ENCODE measurements at regions not wholly inside any gene's neighbourhood (a gene's known extent, or its start where the extent isn't known, plus 50 kb on each side); places are given as distances from the start of the nearest gene placed in this dataset.
"Not testable (repeated sequence)": the region's sequence is repeated elsewhere in the genome, so short reads cannot be mapped to it uniquely, and the experiment has no call there.

DNA sequence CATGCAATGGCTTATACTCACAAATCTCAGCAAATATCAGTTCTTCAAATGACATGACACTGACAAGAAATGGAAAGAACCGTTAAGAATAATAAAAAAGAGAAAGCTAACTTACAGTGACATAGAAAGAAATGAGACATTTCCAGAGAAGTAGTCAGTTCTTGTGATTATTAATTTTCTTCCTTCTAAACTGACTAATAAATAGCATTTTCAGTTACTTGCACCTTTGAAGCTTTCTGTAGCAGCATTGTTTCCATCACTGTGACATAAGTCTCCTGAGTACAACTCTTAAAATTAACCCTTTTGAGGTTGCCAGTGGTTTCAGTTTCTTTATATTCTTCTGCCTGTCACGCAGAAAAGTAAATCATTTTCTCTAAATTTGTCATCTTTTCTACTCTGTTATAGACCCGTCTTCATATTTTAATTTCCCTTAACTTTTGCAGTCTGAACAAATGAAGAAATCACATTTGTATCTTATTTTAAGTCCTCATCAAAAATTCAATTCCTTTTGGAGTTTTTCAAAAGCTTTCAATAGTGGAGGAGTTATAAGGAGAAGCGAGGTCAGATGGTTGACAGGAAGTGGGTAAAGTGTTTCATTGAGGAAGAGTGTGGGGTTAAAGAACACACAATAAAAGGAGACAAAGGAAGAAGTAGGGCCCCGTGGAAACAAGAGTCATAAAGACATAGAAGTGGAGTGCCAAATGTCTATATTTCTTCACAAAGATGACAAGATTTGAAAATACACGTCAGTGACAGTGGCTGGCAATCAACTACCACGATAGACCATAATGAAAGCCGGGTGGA lies 57.9 kb upstream of the S1PR1 start:
- H3K27me3 ChIP-seq, result no peaks in the 10 kb centered on the region
- H3K4me3 ChIP-seq, result no peak overlapping the region
- H3K9me3 ChIP-seq, result no peaks in the 10 kb centered on the region
- ATAC-seq (no peak), DNase-seq (no peak)
- in situ Hi-C loops (cut with MboI; ENCODE audit: low sequenced_read_pairs in 4 of 4) (no loop called here), intact Hi-C loops (cut with DNase I; ENCODE audit: low total_unique reads) (no loop called here)
- H3K36me3 ChIP-seq, result no peaks in the 10 kb centered on the region
- TF ChIP-seq, protein P1, sequence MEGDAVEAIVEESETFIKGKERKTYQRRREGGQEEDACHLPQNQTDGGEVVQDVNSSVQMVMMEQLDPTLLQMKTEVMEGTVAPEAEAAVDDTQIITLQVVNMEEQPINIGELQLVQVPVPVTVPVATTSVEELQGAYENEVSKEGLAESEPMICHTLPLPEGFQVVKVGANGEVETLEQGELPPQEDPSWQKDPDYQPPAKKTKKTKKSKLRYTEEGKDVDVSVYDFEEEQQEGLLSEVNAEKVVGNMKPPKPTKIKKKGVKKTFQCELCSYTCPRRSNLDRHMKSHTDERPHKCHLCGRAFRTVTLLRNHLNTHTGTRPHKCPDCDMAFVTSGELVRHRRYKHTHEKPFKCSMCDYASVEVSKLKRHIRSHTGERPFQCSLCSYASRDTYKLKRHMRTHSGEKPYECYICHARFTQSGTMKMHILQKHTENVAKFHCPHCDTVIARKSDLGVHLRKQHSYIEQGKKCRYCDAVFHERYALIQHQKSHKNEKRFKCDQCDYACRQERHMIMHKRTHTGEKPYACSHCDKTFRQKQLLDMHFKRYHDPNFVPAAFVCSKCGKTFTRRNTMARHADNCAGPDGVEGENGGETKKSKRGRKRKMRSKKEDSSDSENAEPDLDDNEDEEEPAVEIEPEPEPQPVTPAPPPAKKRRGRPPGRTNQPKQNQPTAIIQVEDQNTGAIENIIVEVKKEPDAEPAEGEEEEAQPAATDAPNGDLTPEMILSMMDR (IDR thresholded peaks at IDR 0.05 in 4 of 5, conservative IDR thresholded peaks at IDR 0.05 in 1 of 5), result no peak
- TF ChIP-seq POLR2A (IDR thresholded peaks at IDR 0.05), result no peak
- H3K27ac ChIP-seq, result peak overlapping the region in 1 of 4 donors; percentile 29
- H3K4me1 ChIP-seq, result peaks cover 0 to 4% of the 10 kb centered on the region in 2 donors

DNA sequence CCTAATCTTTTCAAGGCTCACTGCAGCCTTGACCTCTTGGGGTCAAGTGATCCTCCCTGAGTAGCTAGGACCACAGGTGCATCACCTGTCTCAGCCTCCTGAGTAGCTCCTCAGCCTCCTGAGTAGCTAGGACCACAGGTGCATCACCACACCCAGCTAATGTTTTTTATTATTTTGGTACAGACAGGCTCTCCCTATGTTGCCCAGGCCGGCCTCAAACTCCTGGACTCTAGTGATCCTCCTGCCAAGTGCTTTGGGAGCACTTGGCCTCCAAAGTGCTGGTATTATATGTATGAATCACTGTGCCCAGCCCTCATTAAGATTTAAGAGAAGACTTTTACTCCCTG lies 58.5 kb upstream of the S1PR1 start:
- TF ChIP-seq, protein P1 (IDR thresholded peaks at IDR 0.05 in 4 of 5, conservative IDR thresholded peaks at IDR 0.05 in 1 of 5), result no peak
- TF ChIP-seq POLR2A (IDR thresholded peaks at IDR 0.05), result no peak
- H3K36me3 ChIP-seq, result no peaks in the 10 kb centered on the region
- no peak overlapping the region for H3K27ac ChIP-seq
- no peak overlapping the region for H3K4me3 ChIP-seq
- in situ Hi-C loops (cut with MboI; ENCODE audit: low sequenced_read_pairs in 4 of 4) (no loop called here), intact Hi-C loops (cut with DNase I; ENCODE audit: low total_unique reads) (no loop called here)
- H3K9me3 ChIP-seq, result no peaks in the 10 kb centered on the region
- no peaks in the 10 kb centered on the region for H3K27me3 ChIP-seq
- DNase-seq (no peak), ATAC-seq (no peak)
- peaks cover 0 to 4% of the 10 kb centered on the region in 2 donors for H3K4me1 ChIP-seq

DNA sequence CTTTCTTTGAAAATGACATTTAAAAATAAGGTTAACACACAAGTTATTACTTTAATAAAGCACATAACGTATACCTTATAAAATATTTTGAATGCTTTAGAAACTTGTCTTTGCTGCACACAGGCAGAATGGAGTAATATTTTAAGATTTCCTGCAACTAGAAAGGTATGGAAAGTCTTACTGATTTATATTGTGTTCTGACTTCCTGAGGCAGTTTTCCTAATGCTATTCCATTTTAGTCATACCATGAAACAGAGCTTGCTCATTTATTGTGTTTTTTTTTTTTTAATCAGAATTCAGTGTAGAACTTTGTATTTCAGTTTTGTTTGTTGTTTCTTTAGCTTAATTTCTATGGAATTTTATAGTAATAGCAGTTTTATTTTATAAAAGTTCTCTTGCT lies 60.9 kb upstream of the S1PR1 start:
- Histone ChIP-seq H3K27ac (peak overlapping the region in 3 of 4 donors; percentile 10 to 46 (median 34)), H3K9me3 (no peaks in the 10 kb centered on the region), H3K27me3 (no peaks in the 10 kb centered on the region), H3K36me3 (no peaks in the 10 kb centered on the region), H3K4me1 (no peaks in the 10 kb centered on the region), H3K4me3 (no peak overlapping the region)
- DNase-seq (no peak), ATAC-seq (no peak)
- intact Hi-C loops (cut with DNase I; ENCODE audit: low total_unique reads), result no loop called here
- TF ChIP-seq, protein P1 (IDR thresholded peaks at IDR 0.05 in 4 of 5, conservative IDR thresholded peaks at IDR 0.05 in 1 of 5), result no peak
- TF ChIP-seq POLR2A (IDR thresholded peaks at IDR 0.05), result no peak
- in situ Hi-C loops (cut with MboI; ENCODE audit: low sequenced_read_pairs in 4 of 4), result no loop called here

DNA sequence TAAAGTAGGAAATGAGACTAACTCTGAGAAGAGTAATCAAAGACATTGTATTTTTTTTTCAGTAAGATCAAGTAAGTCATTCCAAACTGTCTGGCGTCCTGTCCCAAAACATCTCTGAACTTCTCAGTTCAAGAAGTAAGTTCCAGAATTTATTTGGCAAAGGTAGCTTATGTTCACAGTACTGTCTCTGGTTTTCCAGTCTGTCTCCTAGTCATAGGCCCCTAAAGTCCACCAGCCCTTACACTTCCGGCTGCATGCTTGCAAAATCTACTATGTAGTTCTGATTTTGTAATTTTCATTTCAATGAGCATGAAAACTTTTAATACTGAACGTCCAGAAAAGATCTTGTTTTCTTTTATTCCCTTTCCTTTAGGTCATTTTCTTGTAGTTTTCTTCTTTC lies 61.4 kb upstream of the S1PR1 start:
- DNase-seq (no peak), ATAC-seq (no peak)
- TF ChIP-seq, protein P1 (IDR thresholded peaks at IDR 0.05 in 4 of 5, conservative IDR thresholded peaks at IDR 0.05 in 1 of 5), result no peak
- TF ChIP-seq POLR2A (IDR thresholded peaks at IDR 0.05), result no peak
- in situ Hi-C loops (cut with MboI; ENCODE audit: low sequenced_read_pairs in 4 of 4), result no loop called here
- no peaks in the 10 kb centered on the region for H3K27me3 ChIP-seq
- no peaks in the 10 kb centered on the region for H3K9me3 ChIP-seq
- H3K36me3 ChIP-seq, result no peaks in the 10 kb centered on the region
- no peak overlapping the region for H3K4me3 ChIP-seq
- intact Hi-C loops (cut with DNase I; ENCODE audit: low total_unique reads), result no loop called here
- no peaks in the 10 kb centered on the region for H3K4me1 ChIP-seq
- H3K27ac ChIP-seq, result peak overlapping the region in 2 of 4 donors; percentile 9 to 10

DNA sequence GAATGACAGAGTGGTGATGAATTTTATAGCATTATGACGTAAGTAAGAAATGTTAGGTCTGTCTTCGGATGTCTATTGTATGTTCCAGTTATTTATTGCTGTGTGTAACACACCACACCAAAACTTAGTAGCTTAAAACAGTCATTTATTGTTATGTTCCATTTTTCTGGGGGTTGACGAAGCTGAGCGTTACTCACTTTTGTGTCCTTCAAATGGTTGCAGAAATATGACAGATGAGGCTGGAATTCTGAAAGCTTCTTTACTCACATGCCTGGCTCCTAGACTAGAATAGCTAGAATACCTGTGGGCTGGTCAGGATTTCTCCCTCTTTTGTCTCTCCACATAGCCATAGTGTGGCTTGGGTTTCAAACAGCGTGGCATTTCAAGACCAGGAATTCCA lies 62.1 kb upstream of the S1PR1 start:
- in situ Hi-C loops (cut with MboI; ENCODE audit: low sequenced_read_pairs in 4 of 4) (no loop called here), intact Hi-C loops (cut with DNase I; ENCODE audit: low total_unique reads) (no loop called here)
- Histone ChIP-seq H3K9me3 (no peaks in the 10 kb centered on the region), H3K4me1 (no peaks in the 10 kb centered on the region), H3K27ac (no peak overlapping the region), H3K27me3 (no peaks in the 10 kb centered on the region), H3K36me3 (no peaks in the 10 kb centered on the region), H3K4me3 (no peak overlapping the region)
- TF ChIP-seq, protein P1 (IDR thresholded peaks at IDR 0.05 in 4 of 5, conservative IDR thresholded peaks at IDR 0.05 in 1 of 5), result no peak
- TF ChIP-seq POLR2A (IDR thresholded peaks at IDR 0.05), result no peak
- ATAC-seq, result no peak
- DNase-seq, result no peak

DNA sequence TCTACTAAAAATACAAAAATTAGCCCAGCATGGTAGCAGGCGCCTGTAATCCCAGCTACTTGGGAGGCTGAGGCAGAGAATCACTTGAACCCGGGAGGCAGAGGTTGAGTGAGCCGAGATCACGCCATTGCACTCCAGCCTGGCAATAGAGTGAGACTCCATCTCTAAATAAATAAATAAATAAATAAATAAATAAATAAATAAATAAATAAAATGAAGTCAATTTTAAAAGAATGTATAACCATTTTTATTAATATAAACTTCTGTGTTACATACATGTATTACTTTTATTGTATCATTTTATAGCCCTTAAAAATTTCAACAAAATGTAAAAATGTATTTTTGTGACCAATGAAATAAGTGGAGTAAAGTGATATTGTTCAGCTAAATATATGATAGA lies 62.5 kb upstream of the S1PR1 start:
- H3K27me3 ChIP-seq; DNase-seq; in situ Hi-C loops (cut with MboI; ENCODE audit: low sequenced_read_pairs in 4 of 4); H3K9me3 ChIP-seq; H3K36me3 ChIP-seq; H3K27ac ChIP-seq; H3K4me1 ChIP-seq; ATAC-seq; intact Hi-C loops (cut with DNase I; ENCODE audit: low total_unique reads); H3K4me3 ChIP-seq: not testable (repeated sequence)
